ENCODE measurements at regions not wholly inside any gene's neighbourhood (a gene's known extent, or its start where the extent isn't known, plus 50 kb on each side); places are given as distances from the start of the nearest gene placed in this dataset.
A peak's percentile ranks its signal among the peaks of the same experiment; 100 is the strongest.

DNA sequence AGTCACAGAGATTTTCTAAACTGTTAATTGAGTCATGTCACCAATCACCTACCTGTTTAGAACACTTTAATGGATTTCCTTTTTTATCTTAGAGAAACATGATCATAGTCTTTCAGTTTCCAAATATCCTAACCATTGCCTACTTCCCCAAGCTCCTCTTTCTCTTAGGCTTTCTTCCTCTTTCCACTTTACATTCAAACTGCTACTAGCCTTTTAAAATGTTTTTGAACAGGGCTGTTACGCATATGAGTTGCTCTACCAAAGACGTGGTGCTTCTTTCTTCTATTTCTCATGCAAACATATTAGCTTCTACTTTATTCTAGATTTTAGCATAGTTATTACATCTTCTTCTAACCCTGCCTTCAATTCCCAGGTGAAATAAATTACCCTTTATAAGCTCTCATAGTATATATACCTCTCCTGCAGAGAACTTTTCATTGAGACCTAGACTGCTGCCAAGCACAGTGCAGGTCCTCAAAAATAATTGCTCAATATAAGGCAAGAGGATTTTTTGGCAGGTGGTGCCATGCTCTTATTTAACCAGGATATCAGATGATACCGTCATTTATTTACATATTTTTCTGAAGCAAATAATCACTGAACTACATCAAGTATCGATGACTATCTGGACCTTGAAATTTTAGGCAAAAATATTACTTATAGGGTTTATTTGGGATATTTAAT, 937.1 kb downstream of the TSN start:
- no peak for DNase-seq (ENCODE audit: unreplicated experiment)
- Mint-ChIP-seq H3K4me1 (ENCODE audit: insufficient read depth, unreplicated experiment) (no peaks in the 10 kb centered on the region), H3K27me3 (ENCODE audit: insufficient read depth, unreplicated experiment) (no peaks in the 10 kb centered on the region), H3K27ac (ENCODE audit: low read depth, unreplicated experiment) (no peak overlapping the region), H3K9me3 (ENCODE audit: unreplicated experiment) (peaks cover 7% of the 10 kb centered on the region), H3K4me3 (ENCODE audit: unreplicated experiment) (no peak overlapping the region), H3K36me3 (ENCODE audit: insufficient read depth, unreplicated experiment) (no peaks in the 10 kb centered on the region)
- ChIA-PET CTCF (interaction anchor here (1.2 kb wide), 1 partner anchor 11 kb away, joined by 3 read pairs; no protein-coding TSS in a partner anchor), POLR2A (interaction anchor here (1.3 to 1.6 kb wide), 2 partner anchors 14 to 26 kb away, joined by 3 to 4 read pairs; no protein-coding TSS in a partner anchor)
- intact Hi-C loops (cut with micrococcal nuclease): no loop called here
- BruUV-seq (replicated peaks): no TSS peak
- TF ChIP-seq, protein P1, sequence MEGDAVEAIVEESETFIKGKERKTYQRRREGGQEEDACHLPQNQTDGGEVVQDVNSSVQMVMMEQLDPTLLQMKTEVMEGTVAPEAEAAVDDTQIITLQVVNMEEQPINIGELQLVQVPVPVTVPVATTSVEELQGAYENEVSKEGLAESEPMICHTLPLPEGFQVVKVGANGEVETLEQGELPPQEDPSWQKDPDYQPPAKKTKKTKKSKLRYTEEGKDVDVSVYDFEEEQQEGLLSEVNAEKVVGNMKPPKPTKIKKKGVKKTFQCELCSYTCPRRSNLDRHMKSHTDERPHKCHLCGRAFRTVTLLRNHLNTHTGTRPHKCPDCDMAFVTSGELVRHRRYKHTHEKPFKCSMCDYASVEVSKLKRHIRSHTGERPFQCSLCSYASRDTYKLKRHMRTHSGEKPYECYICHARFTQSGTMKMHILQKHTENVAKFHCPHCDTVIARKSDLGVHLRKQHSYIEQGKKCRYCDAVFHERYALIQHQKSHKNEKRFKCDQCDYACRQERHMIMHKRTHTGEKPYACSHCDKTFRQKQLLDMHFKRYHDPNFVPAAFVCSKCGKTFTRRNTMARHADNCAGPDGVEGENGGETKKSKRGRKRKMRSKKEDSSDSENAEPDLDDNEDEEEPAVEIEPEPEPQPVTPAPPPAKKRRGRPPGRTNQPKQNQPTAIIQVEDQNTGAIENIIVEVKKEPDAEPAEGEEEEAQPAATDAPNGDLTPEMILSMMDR (IDR thresholded peaks at IDR 0.05; ENCODE audit: unreplicated experiment): no peak

DNA sequence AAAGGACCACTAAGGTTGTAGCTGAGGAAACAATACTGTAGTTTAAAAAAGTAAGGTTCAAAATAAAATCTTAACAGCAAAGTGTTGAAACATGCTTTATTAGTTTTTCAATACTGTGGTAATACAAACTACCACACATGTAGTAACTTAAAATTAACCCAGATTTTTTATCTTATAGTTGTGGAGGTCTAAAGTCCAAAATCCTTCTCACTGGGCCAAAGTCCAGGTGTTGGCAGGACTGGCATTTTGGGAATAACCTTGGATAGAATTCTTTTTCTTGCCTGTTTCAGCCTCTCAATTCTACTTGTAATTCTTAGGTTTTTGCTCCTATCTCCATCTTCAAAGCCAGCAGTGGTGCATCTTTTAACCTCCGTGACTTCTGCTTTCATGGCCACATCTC, 942.0 kb downstream of the TSN start:
- no peak overlapping the region for H3K27ac Mint-ChIP-seq (ENCODE audit: low read depth, unreplicated experiment)
- H3K27me3 Mint-ChIP-seq (ENCODE audit: insufficient read depth, unreplicated experiment): no peaks in the 10 kb centered on the region
- intact Hi-C loops (cut with micrococcal nuclease): no loop called here
- no peaks in the 10 kb centered on the region for H3K36me3 Mint-ChIP-seq (ENCODE audit: insufficient read depth, unreplicated experiment)
- ChIA-PET CTCF (interaction anchor here (0.5 to 0.7 kb wide), 2 partner anchors 147 to 455 kb away, joined by 3 read pairs; no protein-coding TSS in a partner anchor), POLR2A (no interaction called here)
- H3K4me3 Mint-ChIP-seq (ENCODE audit: unreplicated experiment): no peak overlapping the region
- no TSS peak for BruUV-seq (replicated peaks)
- DNase-seq (ENCODE audit: unreplicated experiment): no peak
- H3K4me1 Mint-ChIP-seq (ENCODE audit: insufficient read depth, unreplicated experiment): no peaks in the 10 kb centered on the region
- peaks cover 7% of the 10 kb centered on the region for H3K9me3 Mint-ChIP-seq (ENCODE audit: unreplicated experiment)
- TF ChIP-seq, protein P1 (IDR thresholded peaks at IDR 0.05; ENCODE audit: unreplicated experiment): no peak

DNA sequence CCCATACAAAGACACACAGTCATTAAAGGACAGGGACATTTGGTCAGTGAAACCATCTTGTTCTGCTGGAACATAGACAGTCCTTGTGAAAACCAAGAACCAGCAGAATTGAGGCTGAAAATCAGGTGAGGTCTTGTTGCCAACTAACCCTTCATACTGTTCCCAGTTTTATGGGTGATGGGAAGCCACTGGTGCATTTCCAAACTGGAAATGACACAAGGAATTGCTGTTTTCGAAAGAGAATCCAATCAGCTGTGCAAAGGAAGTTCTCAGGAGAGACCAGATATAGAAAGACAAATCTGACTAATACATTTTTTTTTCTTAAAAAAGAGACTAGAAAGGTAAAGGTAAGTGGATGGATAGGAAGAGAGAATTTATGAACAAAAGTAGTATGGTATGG, 948.2 kb downstream of the TSN start:
- BruUV-seq (replicated peaks): no TSS peak
- Mint-ChIP-seq H3K27me3 (ENCODE audit: insufficient read depth, unreplicated experiment) (no peaks in the 10 kb centered on the region), H3K27ac (ENCODE audit: low read depth, unreplicated experiment) (peak overlapping the region; percentile 34), H3K9me3 (ENCODE audit: unreplicated experiment) (peaks cover 4% of the 10 kb centered on the region), H3K4me1 (ENCODE audit: insufficient read depth, unreplicated experiment) (peaks cover 12% of the 10 kb centered on the region), H3K36me3 (ENCODE audit: insufficient read depth, unreplicated experiment) (no peaks in the 10 kb centered on the region), H3K4me3 (ENCODE audit: unreplicated experiment) (no peak overlapping the region)
- intact Hi-C loops (cut with micrococcal nuclease): no loop called here
- TF ChIP-seq, protein P1 (IDR thresholded peaks at IDR 0.05; ENCODE audit: unreplicated experiment): no peak
- no peak for DNase-seq (ENCODE audit: unreplicated experiment)
- ChIA-PET POLR2A (no interaction called here), CTCF (interaction anchor here (0.7 kb wide), 1 partner anchor 249 kb away, joined by 3 read pairs; no protein-coding TSS in a partner anchor)

DNA sequence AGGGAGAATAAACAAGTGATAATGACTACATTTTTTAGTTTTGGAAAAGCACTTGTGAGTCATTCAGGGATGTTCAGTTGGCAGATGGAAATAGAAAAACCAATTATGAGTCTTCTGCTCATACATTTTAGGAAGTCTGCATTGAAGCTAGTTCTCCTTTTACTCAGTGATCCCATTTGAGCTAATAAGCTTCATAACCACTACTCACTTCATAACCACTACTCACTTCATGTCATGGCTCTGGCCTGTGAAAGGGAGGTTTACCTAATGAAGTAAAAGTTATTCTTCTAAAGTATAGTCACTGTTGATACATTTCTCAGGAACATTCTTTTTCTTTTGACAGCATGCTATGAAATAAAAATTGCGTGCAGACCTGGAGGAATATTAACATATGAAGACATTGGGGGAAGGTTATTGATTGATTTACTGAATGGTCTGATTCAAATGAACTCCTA, 948.7 kb downstream of the TSN start:
- CTCF ChIA-PET: interaction anchor here (0.7 kb wide), 1 partner anchor 248 kb away, joined by 3 read pairs; no protein-coding TSS in a partner anchor
- intact Hi-C loops (cut with micrococcal nuclease): no loop called here
- TF ChIP-seq, protein P1 (IDR thresholded peaks at IDR 0.05; ENCODE audit: unreplicated experiment): no peak

More for the DNA sequence above, 948.7 kb downstream of the TSN start:
- no peak for DNase-seq (ENCODE audit: unreplicated experiment)
- Mint-ChIP-seq H3K9me3 (ENCODE audit: unreplicated experiment) (peaks cover 8% of the 10 kb centered on the region), H3K27me3 (ENCODE audit: insufficient read depth, unreplicated experiment) (no peaks in the 10 kb centered on the region), H3K36me3 (ENCODE audit: insufficient read depth, unreplicated experiment) (no peaks in the 10 kb centered on the region), H3K4me3 (ENCODE audit: unreplicated experiment) (no peak overlapping the region), H3K4me1 (ENCODE audit: insufficient read depth, unreplicated experiment) (peaks cover 12% of the 10 kb centered on the region), H3K27ac (ENCODE audit: low read depth, unreplicated experiment) (peak overlapping the region; percentile 34)
- POLR2A ChIA-PET: no interaction called here
- no TSS peak for BruUV-seq (replicated peaks)
